ENCODE measurements at regions not wholly inside any gene's neighbourhood (a gene's known extent, or its start where the extent isn't known, plus 50 kb on each side); places are given as distances from the start of the nearest gene placed in this dataset.

GRCh38 chr3:132817646-132818177 is 95.5 kb upstream of the NPHP3 start:
- TF ChIP-seq POLR2A (IDR thresholded peaks at IDR 0.05) (no peak), CTCF (IDR thresholded peaks at IDR 0.05) (no peak)
